B cell (primary cell): ENCODE measurements at regions not wholly inside any gene's neighbourhood (a gene's known extent, or its start where the extent isn't known, plus 50 kb on each side); places are given as distances from the start of the nearest gene placed in this dataset.

ENCODE experiments used
- ATAC-seq: fragments of 200-7000 bp; cut with Tn5 transposase; one replicate; pipeline ENCODE4 v1.10.0; 2021; ENCODE audit warnings: low read depth, mild to moderate bottlenecking, moderate number of reproducible peaks, moderate library complexity
- CTCF ChIA-PET: fragments of 350-600 bp; sonication (Branson Sonifier 250); formaldehyde crosslinking; loops from one replicate; lab custom pipeline; 2021; ENCODE audit warnings: antibody characterized with exemption, inconsistent platforms; lab: Charles Lee
- POLR2A ChIA-PET: fragments of 350-600 bp; sonication (Branson Sonifier 250); formaldehyde crosslinking; loops from one replicate; lab custom pipeline; 2021; ENCODE audit warnings: antibody characterized with exemption; lab: Charles Lee
- DNase-seq: peaks from one replicate; pipeline ENCODE4 v3.0.0; 2013
- H2AFZ ChIP-seq: 2 replicates; pipeline ENCODE4 v1.6.1; 2012; ENCODE audit warnings: mild to moderate bottlenecking, low read depth, low read length; ENCODE audit not compliant: insufficient read depth, poor library complexity, severe bottlenecking
- H3K27ac ChIP-seq, 2 donors: 1 replicate in 1 of 2; 2 replicates in 1 of 2; pipeline ENCODE4 v1.5.1; 2012 to 2013; ENCODE audit warnings: low read length in 2 of 2, mild to moderate bottlenecking in 2 of 2, moderate library complexity in 1 of 2
- H3K27me3 ChIP-seq, 4 experiments: fragments of 200-600 bp in 1 of 4; sonication (generic) in 1 of 4; replicated peaks in 1 of 4; 1 replicate in 2 of 4; 2 replicates in 2 of 4; pipeline versions ENCODE4 v1.6.1 to v1.7.0; 2013 to 2016; ENCODE audit warnings: low read length in 3 of 4, mild to moderate bottlenecking in 2 of 4, mixed read lengths in 1 of 4, moderate library complexity in 1 of 4; ENCODE audit not compliant: insufficient read depth in 4 of 4, control insufficient read depth in 3 of 4; ENCODE audit errors: control extremely low read depth in 1 of 4
- H3K36me3 ChIP-seq, 2 experiments: replicated peaks in 1 of 2; 1 replicate in 1 of 2; 2 replicates in 1 of 2; pipeline versions ENCODE4 v1.6.1 to v1.7.1; 2013; ENCODE audit warnings: low read length in 1 of 2; ENCODE audit not compliant: insufficient read depth in 2 of 2, control insufficient read depth in 1 of 2; ENCODE audit errors: control extremely low read depth in 1 of 2, extremely low read depth in 1 of 2
- H3K4me1 ChIP-seq, 2 donors: fragments of 200-600 bp in 1 of 2; sonication (generic) in 1 of 2; 1 replicate in 1 of 2; 2 replicates in 1 of 2; pipeline versions ENCODE4 v1.5.1 to v1.6.1; 2013 to 2017; ENCODE audit warnings: low read length in 2 of 2; ENCODE audit not compliant: control insufficient read depth in 2 of 2, insufficient read depth in 2 of 2
- H3K4me2 ChIP-seq: replicated peaks from 2 replicates; pipeline ENCODE3; 2012; ENCODE audit warnings: mild to moderate bottlenecking, low read depth, low read length; ENCODE audit not compliant: poor library complexity, severe bottlenecking
- H3K4me3 ChIP-seq, 5 experiments: fragments of 200-600 bp in 1 of 5; sonication (generic) in 1 of 5; 1 replicate in 3 of 5; 2 replicates in 2 of 5; pipeline versions ENCODE4 v1.5.1 to v1.7.0; 2011 to 2016; ENCODE audit warnings: low read length in 4 of 5, mild to moderate bottlenecking in 4 of 5, low read depth in 2 of 5, control low read depth in 1 of 5, moderate library complexity in 1 of 5; ENCODE audit not compliant: insufficient read depth in 1 of 5; ENCODE audit errors: control extremely low read depth in 1 of 5, extremely low read depth in 1 of 5
- H3K79me2 ChIP-seq: fragments of 200-600 bp; sonication (generic); one replicate; pipeline ENCODE4 v1.6.0; 2016; ENCODE audit warnings: low read length; ENCODE audit not compliant: control insufficient read depth, insufficient read depth
- H3K9ac ChIP-seq: fragments of 200-600 bp; sonication (generic); 2 replicates; pipeline ENCODE4 v1.6.1; 2017; ENCODE audit warnings: mild to moderate bottlenecking, low read length, moderate library complexity
- H3K9me3 ChIP-seq, 3 donors: one replicate each; pipeline versions ENCODE4 v1.6.1 to v1.7.1; 2013; ENCODE audit warnings: low read length in 2 of 3; ENCODE audit not compliant: control insufficient read depth in 2 of 3, insufficient read depth in 1 of 3; ENCODE audit errors: control extremely low read depth in 1 of 3
- H4K20me1 ChIP-seq: 2 replicates; pipeline ENCODE4 v1.6.0; 2012; ENCODE audit warnings: mild to moderate bottlenecking, low read length; ENCODE audit not compliant: insufficient read depth, control insufficient read depth, poor library complexity, severe bottlenecking
- H3K27ac Mint-ChIP-seq: one replicate; pipeline ENCODE4 v1.8.0; 2021; ENCODE audit warnings: mixed read lengths
- H3K27me3 Mint-ChIP-seq: one replicate; pipeline ENCODE4 v1.8.0; 2021; ENCODE audit warnings: mixed read lengths
- H3K4me1 Mint-ChIP-seq: one replicate; pipeline ENCODE4 v1.8.0; 2021; ENCODE audit warnings: mixed read lengths
- H3K4me3 Mint-ChIP-seq: one replicate; pipeline ENCODE4 v1.8.0; 2021; ENCODE audit warnings: mixed read lengths
- H3K9me3 Mint-ChIP-seq: one replicate; pipeline ENCODE4 v1.8.0; 2022; ENCODE audit warnings: mixed read lengths; ENCODE audit not compliant: insufficient read depth
- CTCF ChIP-seq: fragments of 200-600 bp; IDR thresholded peaks from one replicate; pipeline ENCODE4 v1.8.0; 2022; ENCODE audit warnings: antibody characterized with exemption, mild to moderate bottlenecking
- EZH2 ChIP-seq: IDR thresholded peaks from 2 replicates; pipeline ENCODE4 v1.6.1; 2012; ENCODE audit warnings: borderline replicate concordance, low read depth, mild to moderate bottlenecking, moderate library complexity, low read length; ENCODE audit not compliant: insufficient read depth, poor library complexity, severe bottlenecking
- WGBS: methylation state at CpG from one replicate; pipeline ENCODE4 v1.1.5; 2013; ENCODE audit warnings: missing lambda C conversion rate; ENCODE audit not compliant: insufficient coverage; 5-methylcytosine and 5-hydroxymethylcytosine counted together
- intact Hi-C: fragments of 100-400 bp; cut with micrococcal nuclease; formaldehyde crosslinking; loops from one replicate; pipeline ENCODE4 v1.10.0; 2022

GRCh38 chr15:87355946-87356345 is 900.6 kb downstream of the NTRK3 start:
- no peaks in the 10 kb centered on the region for H3K27me3 ChIP-seq
- no peaks in the 10 kb centered on the region for H4K20me1 ChIP-seq
- no peaks in the 10 kb centered on the region for H3K79me2 ChIP-seq

More at GRCh38 chr15:87355946-87356345, 900.6 kb downstream of the NTRK3 start:
- ChIA-PET POLR2A (no interaction called here), CTCF (no interaction called here)
- Histone ChIP-seq H3K9ac (no peak overlapping the region), H2AFZ (no peak overlapping the region), H3K27ac (no peak overlapping the region), H3K9me3 (no peaks in the 10 kb centered on the region), H3K4me1 (no peaks in the 10 kb centered on the region), H3K4me3 (no peak overlapping the region), H3K36me3 (no peaks in the 10 kb centered on the region), H3K4me2 (no peak overlapping the region)
- DNase-seq (no peak), ATAC-seq (no peak)
- intact Hi-C loops = no loop called here
- Mint-ChIP-seq H3K27ac (no peak overlapping the region), H3K9me3 (peaks cover 2% of the 10 kb centered on the region), H3K4me1 (no peaks in the 10 kb centered on the region), H3K27me3 (no peaks in the 10 kb centered on the region), H3K4me3 (no peak overlapping the region)
- TF ChIP-seq CTCF (no peak), EZH2 (no peak)
- WGBS = no CpG with 5 or more reads among the region's 1 CpG
